ENCODE measurements at regions not wholly inside any gene's neighbourhood (a gene's known extent, or its start where the extent isn't known, plus 50 kb on each side); places are given as distances from the start of the nearest gene placed in this dataset.

DNA sequence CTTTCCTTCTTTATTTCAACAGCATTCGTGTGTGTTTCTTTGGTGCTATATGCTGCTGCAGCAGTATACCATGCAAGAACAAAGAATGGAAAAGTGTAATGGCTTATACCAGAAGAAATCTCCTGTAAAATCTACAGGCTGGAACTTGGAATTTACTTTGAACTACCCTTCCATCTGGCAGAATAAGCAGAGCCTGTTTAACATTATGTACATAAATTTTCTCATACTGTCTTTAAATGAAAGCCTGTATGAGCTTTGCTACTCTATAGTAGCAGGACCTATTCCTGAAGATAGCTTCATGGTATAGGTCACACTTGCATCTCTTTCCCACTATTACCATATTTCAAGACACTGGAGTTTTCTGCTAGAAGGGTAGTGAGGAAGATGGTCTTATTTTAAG, 522.1 kb upstream of the GHITM start:
- Histone ChIP-seq H3K9ac (ENCODE audit: insufficient read depth, low read length, poor library complexity, severe bottlenecking) (no peak overlapping the region), H3K36me3 (replicated peaks in 1 of 2; ENCODE audit: control insufficient read depth in 1 of 2, insufficient read depth in 2 of 2, low read length in 2 of 2) (no peaks in the 10 kb centered on the region), H3K4me3 (replicated peaks in 1 of 3; ENCODE audit: low read depth in 2 of 3, low read length in 3 of 3) (no peak overlapping the region), H4K20me1 (ENCODE audit: insufficient read depth, low read length) (no peaks in the 10 kb centered on the region), H3K9me3 (replicated peaks in 1 of 2; ENCODE audit: control insufficient read depth in 1 of 2, insufficient read depth in 1 of 2, low read length in 2 of 2) (peaks cover 5 to 7% of the 10 kb centered on the region in 2 donors), H3K27ac (ENCODE audit: low read depth in 1 of 2, low read length in 2 of 2) (no peak overlapping the region), H3K4me2 (replicated peaks; ENCODE audit: extremely low read depth, low read length, poor library complexity, severe bottlenecking) (no peak overlapping the region), H3K79me2 (ENCODE audit: insufficient read depth, low read length) (no peaks in the 10 kb centered on the region), H3K4me1 (ENCODE audit: control insufficient read depth in 1 of 2, insufficient read depth in 2 of 2, low read length in 2 of 2) (no peaks in the 10 kb centered on the region), H3K27me3 (ENCODE audit: control insufficient read depth in 2 of 2, insufficient read depth in 2 of 2, low read length in 2 of 2) (no peaks in the 10 kb centered on the region), H2AFZ (ENCODE audit: insufficient read depth, low read depth, low read length, poor library complexity, severe bottlenecking) (no peak overlapping the region)
- DNase-seq = no peak
- WGBS (ENCODE audit: insufficient coverage) = no CpG with 5 or more reads among the region's 1 CpG
- Mint-ChIP-seq H3K27ac (no peak overlapping the region), H3K9me3 (peaks cover 0 to 3% (median 2%) of the 10 kb centered on the region in 7 donors), H3K4me1 (no peaks in the 10 kb centered on the region), H3K36me3 (no peaks in the 10 kb centered on the region), H3K27me3 (ENCODE audit: low read depth in 3 of 3) (no peaks in the 10 kb centered on the region), H3K4me3 (no peak overlapping the region)
- intact Hi-C loops (cut with micrococcal nuclease) = no loop called here
- TF ChIP-seq CTCF (IDR thresholded peaks at IDR 0.05) = no peak

DNA sequence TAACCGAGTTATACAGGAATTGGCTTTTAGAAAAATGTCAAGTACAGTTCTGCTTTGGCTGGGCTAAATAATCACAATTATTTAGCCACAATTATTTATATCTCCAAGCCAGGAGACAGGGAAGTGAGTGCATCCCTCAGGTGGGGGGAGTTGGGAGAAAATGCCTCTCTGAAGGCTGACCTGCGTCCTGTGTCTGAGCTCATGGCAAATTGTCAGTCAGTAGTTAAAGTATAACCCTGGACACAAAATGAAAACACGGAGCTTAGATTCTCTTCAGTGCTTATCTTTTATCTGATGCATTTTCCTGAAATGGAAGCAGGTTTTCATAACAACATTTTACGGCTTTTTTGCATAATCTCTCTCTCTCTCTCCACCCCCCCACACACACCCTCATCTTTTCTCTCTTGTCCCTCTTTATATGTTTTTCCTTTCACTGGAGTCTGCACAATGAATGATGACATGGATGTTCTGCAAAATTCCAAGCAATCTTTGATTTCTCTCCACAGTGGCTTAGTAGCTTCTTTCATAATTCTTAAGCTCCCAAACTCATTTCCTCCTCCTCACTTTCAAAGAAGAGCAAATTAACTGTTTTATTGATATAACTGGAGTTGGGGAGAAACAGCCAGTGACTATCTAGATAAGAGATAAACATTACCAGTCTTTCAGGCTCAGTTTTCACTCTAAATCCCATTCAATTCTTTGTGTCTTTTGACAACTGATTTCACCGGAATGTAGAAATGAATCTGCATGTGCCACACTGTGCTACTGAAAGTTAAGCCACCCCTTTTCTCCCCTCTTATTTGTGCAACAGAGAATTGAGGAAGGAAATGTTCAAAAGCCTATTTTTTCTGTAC, 521.4 kb upstream of the GHITM start:
- H3K79me2 ChIP-seq (ENCODE audit: insufficient read depth, low read length) = no peaks in the 10 kb centered on the region
- H3K27ac ChIP-seq (ENCODE audit: low read depth in 1 of 2, low read length in 2 of 2) = no peak overlapping the region
- H3K4me3 Mint-ChIP-seq = no peak overlapping the region
- H3K4me3 ChIP-seq (replicated peaks in 1 of 3; ENCODE audit: low read depth in 2 of 3, low read length in 3 of 3) = no peak overlapping the region
- intact Hi-C loops (cut with micrococcal nuclease) = no loop called here
- no peak for TF ChIP-seq CTCF (IDR thresholded peaks at IDR 0.05)
- H3K4me1 Mint-ChIP-seq = no peaks in the 10 kb centered on the region
- H3K9me3 ChIP-seq (replicated peaks in 1 of 2; ENCODE audit: control insufficient read depth in 1 of 2, insufficient read depth in 1 of 2, low read length in 2 of 2) = peaks cover 5 to 14% of the 10 kb centered on the region in 2 donors
- H3K27ac Mint-ChIP-seq = no peak overlapping the region
- WGBS (ENCODE audit: insufficient coverage) = 80% methylated on average over 2 of the region's 5 CpGs
- no peak for DNase-seq
- no peak overlapping the region for H2AFZ ChIP-seq (ENCODE audit: insufficient read depth, low read depth, low read length, poor library complexity, severe bottlenecking)
- no peaks in the 10 kb centered on the region for H3K27me3 Mint-ChIP-seq (ENCODE audit: low read depth in 3 of 3)
- peaks cover 0 to 3% (median 2%) of the 10 kb centered on the region in 7 donors for H3K9me3 Mint-ChIP-seq
- H3K27me3 ChIP-seq (ENCODE audit: control insufficient read depth in 2 of 2, insufficient read depth in 2 of 2, low read length in 2 of 2) = no peaks in the 10 kb centered on the region
- H3K4me2 ChIP-seq (replicated peaks; ENCODE audit: extremely low read depth, low read length, poor library complexity, severe bottlenecking) = no peak overlapping the region
- no peaks in the 10 kb centered on the region for H3K36me3 ChIP-seq (replicated peaks in 1 of 2; ENCODE audit: control insufficient read depth in 1 of 2, insufficient read depth in 2 of 2, low read length in 2 of 2)
- H3K4me1 ChIP-seq (ENCODE audit: control insufficient read depth in 1 of 2, insufficient read depth in 2 of 2, low read length in 2 of 2) = no peaks in the 10 kb centered on the region
- no peaks in the 10 kb centered on the region for H4K20me1 ChIP-seq (ENCODE audit: insufficient read depth, low read length)
- H3K36me3 Mint-ChIP-seq = no peaks in the 10 kb centered on the region
- H3K9ac ChIP-seq (ENCODE audit: insufficient read depth, low read length, poor library complexity, severe bottlenecking) = no peak overlapping the region

Measured in CD14-positive monocyte (primary cell).